HEK293T (cell line): ENCODE measurements at regions not wholly inside any gene's neighbourhood (a gene's known extent, or its start where the extent isn't known, plus 50 kb on each side); places are given as distances from the start of the nearest gene placed in this dataset.
"Not testable (repeated sequence)": the region's sequence is repeated elsewhere in the genome, so short reads cannot be mapped to it uniquely, and the experiment has no call there.

Experiments used
- CTCF ChIA-PET: fragments of 350-600 bp; formaldehyde crosslinking; extraction: SDS; loops from one replicate; lab custom pipeline; 2021; ENCODE audit warnings: antibody characterized with exemption, inconsistent platforms; lab: Yijun Ruan, JAX
- POLR2A ChIA-PET: fragments of 350-600 bp; formaldehyde crosslinking; extraction: SDS; loops from one replicate; lab custom pipeline; 2020; ENCODE audit warnings: antibody characterized with exemption, inconsistent platforms; lab: Yijun Ruan, JAX
- DNase-seq: peaks from one replicate; pipeline ENCODE4 v3.0.0; 2012; ENCODE audit warnings: mixed read lengths; ENCODE audit errors: extremely low spot score
- ARNT ChIP-seq: fragments of 450-650 bp; IDR thresholded peaks from 2 replicates; pipeline ENCODE4 v1.6.1; 2017; ENCODE audit warnings: mild to moderate bottlenecking
- BHLHE40 ChIP-seq: fragments of 450-650 bp; IDR thresholded peaks from 2 replicates; pipeline ENCODE4 v1.6.1; 2016; ENCODE audit warnings: mild to moderate bottlenecking, moderate library complexity, borderline replicate concordance
- CTBP1 ChIP-seq: fragments of 450-650 bp; IDR thresholded peaks from 2 replicates; pipeline ENCODE4 v1.6.1; 2016; ENCODE audit warnings: borderline replicate concordance
- ELF4 ChIP-seq: fragments of 450-650 bp; IDR thresholded peaks from 2 replicates; pipeline ENCODE4 v1.6.1; 2017; ENCODE audit warnings: antibody characterized with exemption
- FOXA1 ChIP-seq: fragments of 450-650 bp; IDR thresholded peaks from 2 replicates; pipeline ENCODE4 v1.6.1; 2016; ENCODE audit warnings: mild to moderate bottlenecking
- FOXK2 ChIP-seq: fragments of 450-650 bp; IDR thresholded peaks from 2 replicates; pipeline ENCODE4 v1.6.1; 2016; ENCODE audit warnings: mild to moderate bottlenecking
- FOXM1 ChIP-seq: fragments of 450-650 bp; IDR thresholded peaks from 2 replicates; pipeline ENCODE4 v1.6.1; 2017; ENCODE audit warnings: mild to moderate bottlenecking, borderline replicate concordance
- HDGF ChIP-seq: fragments of 450-650 bp; IDR thresholded peaks from 2 replicates; pipeline ENCODE4 v1.6.1; 2017; ENCODE audit warnings: antibody characterized with exemption, borderline replicate concordance
- L3MBTL2 ChIP-seq: fragments of 450-650 bp; conservative IDR thresholded peaks from 2 replicates; pipeline ENCODE4 v1.6.1; 2016; ENCODE audit warnings: mild to moderate bottlenecking
- LEF1 ChIP-seq: fragments of 450-650 bp; IDR thresholded peaks from 2 replicates; pipeline ENCODE4 v1.6.1; 2017; ENCODE audit warnings: mild to moderate bottlenecking, borderline replicate concordance
- NFRKB ChIP-seq: fragments of 450-650 bp; IDR thresholded peaks from 2 replicates; pipeline ENCODE4 v1.6.1; 2016; ENCODE audit warnings: mild to moderate bottlenecking, moderate library complexity
- SP1 ChIP-seq: fragments of 450-650 bp; IDR thresholded peaks from 2 replicates; pipeline ENCODE4 v1.6.1; 2017
- SUZ12 ChIP-seq: fragments of 450-650 bp; IDR thresholded peaks from 2 replicates; pipeline ENCODE4 v1.6.1; 2016; ENCODE audit warnings: mild to moderate bottlenecking
- TARDBP ChIP-seq: fragments of 450-650 bp; IDR thresholded peaks from 2 replicates; pipeline ENCODE4 v1.6.1; 2016
- ZNF384 ChIP-seq: fragments of 450-650 bp; IDR thresholded peaks from 2 replicates; pipeline ENCODE4 v1.6.1; 2016
- TF ChIP-seq, protein P1 (sequence below): fragments of 450-650 bp; IDR thresholded peaks from 2 replicates; pipeline ENCODE4 v1.6.1; 2016

DNA sequence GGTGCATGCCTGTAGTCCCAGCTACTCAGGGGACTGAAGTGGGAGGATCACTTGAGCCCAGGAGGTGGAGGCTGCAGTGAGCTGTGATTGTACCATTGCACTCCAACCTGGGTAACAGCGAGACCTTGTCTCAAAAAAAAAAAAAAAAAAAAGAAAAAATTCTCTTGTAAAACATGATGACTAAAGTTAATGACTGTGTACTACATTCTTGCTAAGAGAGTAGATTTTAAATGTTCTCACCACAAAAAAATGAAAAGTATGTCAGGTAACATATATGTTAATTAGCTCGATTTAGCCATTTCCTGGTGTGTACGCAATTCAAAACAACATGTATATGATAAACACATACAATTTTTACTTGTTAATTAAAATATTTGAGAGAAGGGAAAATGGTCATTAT lies 480.7 kb upstream of the RGS6 start:
- CTCF ChIA-PET, result no interaction called here
- no peak for DNase-seq
- POLR2A ChIA-PET, result no interaction called here
- TF ChIP-seq TARDBP, result no peak
- no peak for TF ChIP-seq SP1
- TF ChIP-seq ZNF384, result no peak
- TF ChIP-seq FOXK2, result no peak
- TF ChIP-seq SUZ12, result no peak
- TF ChIP-seq NFRKB, result no peak
- no peak for TF ChIP-seq ELF4
- no peak for TF ChIP-seq L3MBTL2
- no peak for TF ChIP-seq CTBP1
- TF ChIP-seq HDGF, result no peak
- TF ChIP-seq, protein P1, sequence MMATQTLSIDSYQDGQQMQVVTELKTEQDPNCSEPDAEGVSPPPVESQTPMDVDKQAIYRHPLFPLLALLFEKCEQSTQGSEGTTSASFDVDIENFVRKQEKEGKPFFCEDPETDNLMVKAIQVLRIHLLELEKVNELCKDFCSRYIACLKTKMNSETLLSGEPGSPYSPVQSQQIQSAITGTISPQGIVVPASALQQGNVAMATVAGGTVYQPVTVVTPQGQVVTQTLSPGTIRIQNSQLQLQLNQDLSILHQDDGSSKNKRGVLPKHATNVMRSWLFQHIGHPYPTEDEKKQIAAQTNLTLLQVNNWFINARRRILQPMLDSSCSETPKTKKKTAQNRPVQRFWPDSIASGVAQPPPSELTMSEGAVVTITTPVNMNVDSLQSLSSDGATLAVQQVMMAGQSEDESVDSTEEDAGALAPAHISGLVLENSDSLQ, result no peak
- TF ChIP-seq LEF1, result no peak
- TF ChIP-seq FOXA1, result no peak
- TF ChIP-seq ARNT, result no peak
- TF ChIP-seq FOXM1, result no peak
- TF ChIP-seq BHLHE40, result no peak

DNA sequence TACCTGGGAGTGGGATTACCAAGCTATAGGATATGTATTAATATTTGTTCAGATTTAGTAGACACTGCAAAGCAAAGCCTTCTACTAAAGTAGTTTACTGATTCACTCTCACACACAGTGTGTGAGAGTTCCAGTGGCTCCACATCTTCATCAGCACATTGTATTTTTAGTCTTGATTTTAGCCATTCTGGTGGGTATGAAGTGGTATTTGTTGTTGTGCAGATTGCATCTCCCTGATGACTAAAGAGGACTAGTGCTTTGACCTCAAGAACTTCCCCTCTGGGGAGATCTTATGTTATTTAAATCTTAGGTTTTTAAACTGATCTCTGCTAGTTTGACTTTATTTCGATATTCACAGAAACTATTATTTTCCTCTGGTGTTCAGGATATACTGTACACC lies 479.7 kb upstream of the RGS6 start:
- no peak for DNase-seq
- CTCF ChIA-PET, result no interaction called here
- TF ChIP-seq FOXM1 (no peak), SUZ12 (no peak), ELF4 (no peak), FOXA1 (no peak), NFRKB (no peak), BHLHE40 (no peak), SP1 (no peak), FOXK2 (no peak), CTBP1 (no peak), ARNT (no peak), ZNF384 (no peak), LEF1 (no peak), TARDBP (no peak), HDGF (no peak), L3MBTL2 (no peak)
- TF ChIP-seq, protein P1, result no peak
- POLR2A ChIA-PET, result no interaction called here

DNA sequence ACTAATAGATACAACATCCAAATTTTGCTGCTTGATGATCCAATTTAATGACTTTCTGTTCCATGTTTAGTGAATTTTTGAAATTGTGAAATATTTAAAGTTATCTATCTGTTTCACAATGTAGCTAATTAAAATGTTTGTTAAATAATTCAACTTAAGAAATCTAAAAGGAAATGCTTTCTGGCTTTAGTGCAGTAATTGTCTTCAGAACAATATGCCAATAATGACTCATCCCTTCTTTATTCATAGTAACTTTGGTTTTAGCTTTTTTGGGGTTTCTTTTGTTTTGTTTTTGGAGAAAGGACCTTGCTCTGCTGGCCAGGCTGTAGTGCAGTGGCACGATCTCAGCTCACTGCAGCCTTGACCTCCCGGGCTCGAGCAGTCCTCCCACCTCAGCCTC lies 479.2 kb upstream of the RGS6 start:
- no peak for DNase-seq
- ChIA-PET POLR2A (no interaction called here), CTCF (no interaction called here)
- TF ChIP-seq BHLHE40 (no peak), LEF1 (no peak), ZNF384 (no peak), TARDBP (no peak), L3MBTL2 (no peak), CTBP1 (no peak), FOXM1 (no peak), FOXA1 (no peak), HDGF (no peak), SUZ12 (no peak), ARNT (no peak)

DNA sequence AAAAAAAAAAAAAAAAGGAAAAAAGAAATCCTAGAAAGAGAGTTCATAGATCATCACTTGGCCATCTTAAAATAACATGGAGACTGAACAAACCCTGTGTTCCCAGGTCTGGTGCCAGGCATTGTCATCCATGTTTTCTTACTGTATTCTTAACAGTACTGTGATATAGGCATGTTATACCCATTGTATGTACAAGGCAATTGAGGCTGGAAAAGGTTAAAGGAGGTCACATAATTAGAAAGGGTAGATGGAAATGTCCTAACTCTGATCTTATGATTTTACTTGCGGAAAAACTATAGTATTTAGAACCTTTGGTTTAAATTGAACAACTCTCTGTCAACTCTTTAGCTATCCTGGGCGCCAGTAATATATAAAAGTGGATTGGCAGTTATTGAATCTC lies 478.2 kb upstream of the RGS6 start:
- ChIA-PET POLR2A (no interaction called here), CTCF (interaction anchor here (1.0 kb wide), 1 partner anchor 34 kb away, joined by 3 read pairs; no protein-coding TSS in a partner anchor)
- TF ChIP-seq L3MBTL2 (no peak), FOXA1 (no peak)
- no peak for DNase-seq

DNA sequence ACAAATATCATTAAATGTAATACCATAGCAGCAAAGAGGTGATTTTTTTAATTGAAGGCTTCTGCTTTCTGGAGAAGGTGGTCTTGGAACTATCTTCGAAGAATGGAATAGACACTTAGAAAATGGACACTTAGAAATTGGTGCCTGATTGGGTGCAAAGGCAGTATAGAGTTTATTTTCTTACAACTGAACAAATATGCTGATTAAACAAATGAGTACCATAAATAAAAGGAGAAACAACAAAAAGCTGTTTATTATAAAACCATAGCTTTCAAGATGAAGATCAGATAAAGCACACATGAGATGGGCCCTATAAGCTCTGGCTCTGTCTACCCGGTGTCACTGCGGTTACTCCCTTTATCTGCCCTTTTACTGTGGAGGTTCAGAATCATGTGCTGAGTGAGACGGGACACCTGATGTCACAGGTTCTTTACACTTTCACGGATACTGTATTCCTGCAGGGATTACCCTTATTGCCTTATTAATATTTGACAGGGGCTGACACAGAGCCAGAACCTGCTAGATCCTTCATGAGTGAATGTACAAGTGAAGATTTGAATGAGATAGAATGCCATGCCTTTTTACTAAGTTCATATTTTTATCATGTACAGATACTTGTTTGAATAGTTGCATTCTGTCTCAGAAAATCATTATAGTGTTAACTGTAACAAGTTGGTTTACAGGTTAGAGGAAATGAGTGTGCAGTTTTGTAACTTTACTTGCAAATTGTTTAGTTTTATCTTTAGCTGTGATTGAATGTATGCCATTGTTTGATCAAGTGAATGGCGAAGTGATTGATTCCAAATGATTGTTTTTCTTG lies 477.5 kb upstream of the RGS6 start:
- ChIA-PET CTCF (interaction anchor here (1.0 kb wide), 1 partner anchor 35 kb away, joined by 3 read pairs; no protein-coding TSS in a partner anchor), POLR2A (no interaction called here)
- TF ChIP-seq TARDBP (no peak), NFRKB (no peak), ELF4 (no peak), ZNF384 (no peak), FOXK2 (no peak), LEF1 (no peak), HDGF (no peak), SP1 (no peak), FOXM1 (no peak), SUZ12 (no peak), L3MBTL2 (no peak), BHLHE40 (no peak), CTBP1 (no peak), FOXA1 (no peak)
- TF ChIP-seq, protein P1, result no peak
- DNase-seq, result no peak

DNA sequence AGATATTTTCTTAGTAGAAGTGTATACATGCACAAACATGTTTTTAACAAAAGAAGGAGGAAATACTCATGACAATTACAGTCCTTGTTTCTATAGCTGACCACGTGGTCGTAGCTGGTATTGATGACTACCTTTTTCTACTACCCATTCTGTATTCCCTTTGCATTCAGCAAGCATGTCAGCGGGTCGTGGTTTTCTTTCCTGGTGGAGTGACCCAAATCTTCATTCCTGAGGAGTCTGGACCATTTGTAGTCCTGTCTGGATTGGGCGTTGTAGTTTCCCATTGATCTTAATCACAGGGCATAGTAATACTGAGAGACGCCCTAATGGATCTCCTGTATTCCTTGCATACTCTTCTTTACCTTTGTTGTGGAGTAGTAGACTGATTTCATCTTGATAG lies 472.1 kb upstream of the RGS6 start:
- ChIA-PET POLR2A (no interaction called here), CTCF (no interaction called here)
- TF ChIP-seq BHLHE40 (no peak), SP1 (no peak), HDGF (no peak), FOXM1 (no peak), ELF4 (no peak), ZNF384 (no peak), SUZ12 (no peak), TARDBP (no peak)
- TF ChIP-seq, protein P1, result no peak
- no peak for DNase-seq

DNA sequence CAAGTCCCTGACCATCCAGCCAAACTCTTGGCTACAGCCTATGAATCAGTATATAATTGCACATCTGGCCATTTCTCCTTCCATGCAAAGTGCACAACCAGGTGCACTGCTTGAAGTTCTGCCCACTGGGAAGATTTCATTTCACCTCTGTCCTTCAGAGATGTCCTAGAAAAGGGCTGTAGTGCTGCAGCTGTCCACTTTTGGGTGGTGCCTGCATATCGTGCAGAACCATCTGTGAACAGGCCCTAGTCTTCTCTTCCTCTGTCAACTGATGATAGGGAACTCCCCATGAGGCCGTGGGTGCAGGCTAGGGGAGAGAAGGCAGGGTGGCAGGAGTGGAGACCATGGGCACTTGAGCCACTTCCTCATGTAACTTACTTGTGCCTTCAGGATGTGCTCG lies 470.6 kb upstream of the RGS6 start:
- CTCF ChIA-PET, POLR2A ChIA-PET, DNase-seq: not testable (repeated sequence)
